Testis (tissue), 2 donors: ENCODE measurements at regions not wholly inside any gene's neighbourhood (a gene's known extent, or its start where the extent isn't known, plus 50 kb on each side); places are given as distances from the start of the nearest gene placed in this dataset.

Experiments used
- DNase-seq: peaks from one replicate; pipeline ENCODE4 v3.0.0-alpha.2; 2019
- H3K27ac ChIP-seq, 2 donors: fragments of 200-600 bp; sonication (generic); one replicate each; pipeline ENCODE4 v1.5.1; 2019
- H3K27me3 ChIP-seq: fragments of 200-600 bp; sonication (generic); one replicate; pipeline ENCODE4 v1.5.1; 2019
- H3K36me3 ChIP-seq: fragments of 200-600 bp; sonication (generic); one replicate; pipeline ENCODE4 v1.5.1; 2017; ENCODE audit warnings: low read depth; ENCODE audit errors: missing control alignments
- H3K4me1 ChIP-seq: fragments of 200-600 bp; sonication (generic); one replicate; pipeline ENCODE4 v1.5.1; 2019
- H3K4me3 ChIP-seq, 2 donors: fragments of 200-600 bp; sonication (generic); one replicate each; pipeline ENCODE4 v1.5.1; 2017 to 2019
- H3K9me3 ChIP-seq: fragments of 200-600 bp; sonication (generic); one replicate; pipeline ENCODE4 v1.5.1; 2017
- CTCF ChIP-seq, 3 experiments: fragments of 450-650 bp in 2 of 3; fragments of 200-600 bp in 1 of 3; sonication (generic) in 1 of 3; IDR thresholded peaks; one replicate each; pipeline ENCODE4 v1.5.1; 2016 to 2019; ENCODE audit warnings: antibody characterized with exemption in 3 of 3, mild to moderate bottlenecking in 2 of 3, moderate library complexity in 1 of 3
- POLR2A ChIP-seq: fragments of 450-650 bp; IDR thresholded peaks from one replicate; pipeline ENCODE4 v1.6.1; 2017; ENCODE audit warnings: antibody characterized with exemption, mild to moderate bottlenecking, moderate library complexity
- WGBS, 2 donors: methylation state at CpG; one replicate each; pipeline ENCODE4 v1.1.5; 2018; 5-methylcytosine and 5-hydroxymethylcytosine counted together
- intact Hi-C: fragments of 100-400 bp; cut with DNase I; formaldehyde crosslinking; loops from one replicate; pipeline ENCODE4 v1.15.1; 2023; ENCODE audit warnings: low total_unique reads
- small RNA-seq, 2 donors: library from RNA; depleted of rRNA; stranded (forward); fragments of <200 nt; gene quantifications; one replicate each; pipeline ENCODE3, GENCODE V24; 2016

GRCh38 chr11:43242401-43242800, 69.4 kb upstream of the API5 start:
- DNase-seq, result no peak
- Histone ChIP-seq H3K27ac (no peak overlapping the region), H3K4me1 (no peaks in the 10 kb centered on the region), H3K36me3 (no peaks in the 10 kb centered on the region), H3K9me3 (no peaks in the 10 kb centered on the region), H3K4me3 (no peak overlapping the region), H3K27me3 (no peaks in the 10 kb centered on the region)
- intact Hi-C loops, result no loop called here
- WGBS, 2 donors, result 47 to 73% methylated on average over 1 of the region's 1 CpG
- TF ChIP-seq POLR2A (no peak), CTCF (IDR thresholded peaks at IDR 0.05) (no peak)

DNA sequence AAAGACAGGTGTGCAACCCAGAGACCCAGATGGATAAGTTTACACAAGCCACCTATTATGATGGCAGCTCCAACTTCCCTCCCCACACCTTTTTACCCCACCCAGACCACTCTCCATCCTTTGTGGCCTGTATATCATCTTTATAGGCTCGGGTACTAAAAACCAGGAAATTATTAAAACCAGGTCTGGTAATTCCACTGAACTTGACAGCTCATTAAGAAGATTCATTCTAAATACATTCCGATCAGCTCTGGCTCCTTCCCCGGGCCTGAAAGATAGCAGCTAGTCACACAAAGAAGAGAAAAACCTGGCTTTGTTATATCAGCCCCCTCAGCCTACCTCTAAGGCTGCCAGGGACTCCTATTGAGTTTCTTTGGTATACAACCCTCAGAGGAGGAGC, 67.9 kb upstream of the API5 start:
- Histone ChIP-seq H3K27me3 (no peaks in the 10 kb centered on the region), H3K4me1 (no peaks in the 10 kb centered on the region), H3K36me3 (no peaks in the 10 kb centered on the region), H3K9me3 (no peaks in the 10 kb centered on the region), H3K27ac (no peak overlapping the region), H3K4me3 (no peak overlapping the region)
- intact Hi-C loops, result no loop called here
- DNase-seq, result no peak
- no peak for TF ChIP-seq CTCF (IDR thresholded peaks at IDR 0.05)
- no peak for TF ChIP-seq POLR2A
- WGBS, 2 donors, result 25 to 36% methylated on average over 3 of the region's 3 CpGs

DNA sequence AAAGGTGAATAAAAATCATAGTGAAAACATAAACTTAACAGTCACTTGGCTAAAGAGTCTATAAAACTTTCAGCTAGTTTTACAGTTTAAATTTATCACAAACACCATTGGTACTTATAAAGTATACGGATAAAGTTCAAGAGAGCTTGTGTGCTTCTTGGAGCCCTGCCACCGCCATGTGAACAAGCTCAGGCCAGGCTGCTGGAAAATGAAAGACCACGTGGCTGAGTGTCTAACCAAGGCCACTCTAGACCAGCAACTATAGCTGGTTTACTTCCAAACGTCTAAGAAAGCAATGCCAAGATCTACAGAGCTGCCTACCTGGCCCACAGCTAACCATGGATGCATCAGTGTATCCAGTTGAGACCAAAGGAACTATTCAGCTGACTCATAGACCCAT, 66.3 kb upstream of the API5 start:
- Histone ChIP-seq H3K9me3 (no peaks in the 10 kb centered on the region), H3K4me1 (no peaks in the 10 kb centered on the region), H3K27ac (no peak overlapping the region), H3K36me3 (no peaks in the 10 kb centered on the region), H3K27me3 (no peaks in the 10 kb centered on the region), H3K4me3 (no peak overlapping the region)
- no peak for TF ChIP-seq POLR2A
- TF ChIP-seq CTCF (IDR thresholded peaks at IDR 0.05), result no peak
- intact Hi-C loops, result no loop called here
- no peak for DNase-seq
- 49 to 60% methylated on average over 4 of the region's 4 CpGs for WGBS, 2 donors

- Histone ChIP-seq H3K27ac (no peak overlapping the region), H3K36me3 (no peaks in the 10 kb centered on the region), H3K27me3 (no peaks in the 10 kb centered on the region), H3K4me1 (no peaks in the 10 kb centered on the region), H3K9me3 (no peaks in the 10 kb centered on the region), H3K4me3 (no peak overlapping the region)
- intact Hi-C loops, result no loop called here
- no peak for DNase-seq
- TF ChIP-seq CTCF (IDR thresholded peaks at IDR 0.05) (no peak), POLR2A (no peak)
Measured at GRCh38 chr11:43250309-43250708, 61.5 kb upstream of the API5 start.

- Histone ChIP-seq H3K9me3 (no peaks in the 10 kb centered on the region), H3K4me3 (no peak overlapping the region), H3K27me3 (no peaks in the 10 kb centered on the region), H3K4me1 (no peaks in the 10 kb centered on the region), H3K36me3 (no peaks in the 10 kb centered on the region), H3K27ac (no peak overlapping the region)
- intact Hi-C loops, result no loop called here
- 79 to 83% methylated on average over 2 of the region's 2 CpGs for WGBS, 2 donors
- TF ChIP-seq POLR2A (no peak), CTCF (IDR thresholded peaks at IDR 0.05) (no peak)
- no peak for DNase-seq
Measured at GRCh38 chr11:43261775-43262174, 50.0 kb upstream of the API5 start.

Small RNA genes in the stretch of these regions (small RNA-seq; reads per million reads assigned to genes)
- gene AC021006.3 (0 reads per million in 2 donors), gene AC109810.1 (0 reads per million in 2 donors)
